Ovary (tissue), 7 donors: ENCODE measurements at regions not wholly inside any gene's neighbourhood (a gene's known extent, or its start where the extent isn't known, plus 50 kb on each side); places are given as distances from the start of the nearest gene placed in this dataset.

Source experiments
- DNase-seq, 5 donors: peaks; one replicate each; pipeline ENCODE4 v3.0.0-alpha.2; 2019 to 2020
- H3K27ac ChIP-seq, 2 donors: fragments of 200-600 bp; one replicate each; pipeline versions ENCODE4 v1.5.1 to v1.8.0; 2019 to 2022
- H3K27me3 ChIP-seq: fragments of 200-600 bp; one replicate; pipeline ENCODE4 v1.8.0; 2022
- H3K36me3 ChIP-seq: fragments of 200-600 bp; sonication (generic); one replicate; pipeline ENCODE4 v1.5.1; 2019
- H3K4me1 ChIP-seq: one replicate; pipeline ENCODE4 v1.8.1; 2013; ENCODE audit warnings: mild to moderate bottlenecking, moderate library complexity; ENCODE audit not compliant: insufficient read depth
- H3K4me3 ChIP-seq: fragments of 200-600 bp; sonication (generic); one replicate; pipeline ENCODE4 v1.5.1; 2017
- H3K9me3 ChIP-seq, 2 donors: fragments of 200-600 bp in 1 of 2; sonication (generic) in 1 of 2; one replicate each; pipeline versions ENCODE4 v1.5.1 to v1.8.1; 2013 to 2019; ENCODE audit warnings: mild to moderate bottlenecking in 1 of 2, moderate library complexity in 1 of 2
- EP300 ChIP-seq: sonication (generic); formaldehyde crosslinking; IDR thresholded peaks from one replicate; pipeline ENCODE4 v1.6.1; 2017; ENCODE audit warnings: antibody characterized with exemption
- POLR2A ChIP-seq: fragments of 450-650 bp; IDR thresholded peaks from one replicate; pipeline ENCODE4 v1.6.1; 2017; ENCODE audit warnings: antibody characterized with exemption, mild to moderate bottlenecking, moderate library complexity
- WGBS, 3 donors: extraction: QIAGEN DNeasy Blood & Tissue Kit in 1 of 3; methylation state at CpG; one replicate each; pipeline versions ENCODE4 v1.1.5 to v1.1.7; 2013 to 2017; 5-methylcytosine and 5-hydroxymethylcytosine counted together
- intact Hi-C, 4 donors: fragments of 100-400 bp; cut with DNase I; formaldehyde crosslinking; loops; one replicate each; pipeline versions ENCODE4 v1.11.0 to v1.15.1; 2022 to 2023
- TF ChIP-seq, protein P1 (sequence below), 3 donors: fragments of 450-650 bp in 2 of 3; fragments of 200-600 bp in 1 of 3; IDR thresholded peaks; one replicate each; pipeline versions ENCODE4 v1.5.1 to v1.8.0; 2016 to 2022; ENCODE audit warnings: antibody characterized with exemption in 3 of 3, mild to moderate bottlenecking in 1 of 3
- donor health status: DM: no; HTN: no; CAD: no; lungs with moderate emphysema.
- donor health status: DM: no; HTN: no; CAD: no.
- donor health status: Bipolar disorder and iron deficiency.
- donor health status: DM: no; HTN: no; CAD: no.
- donor health status: DM: yes; HTN: yes; CAD: no.

DNA sequence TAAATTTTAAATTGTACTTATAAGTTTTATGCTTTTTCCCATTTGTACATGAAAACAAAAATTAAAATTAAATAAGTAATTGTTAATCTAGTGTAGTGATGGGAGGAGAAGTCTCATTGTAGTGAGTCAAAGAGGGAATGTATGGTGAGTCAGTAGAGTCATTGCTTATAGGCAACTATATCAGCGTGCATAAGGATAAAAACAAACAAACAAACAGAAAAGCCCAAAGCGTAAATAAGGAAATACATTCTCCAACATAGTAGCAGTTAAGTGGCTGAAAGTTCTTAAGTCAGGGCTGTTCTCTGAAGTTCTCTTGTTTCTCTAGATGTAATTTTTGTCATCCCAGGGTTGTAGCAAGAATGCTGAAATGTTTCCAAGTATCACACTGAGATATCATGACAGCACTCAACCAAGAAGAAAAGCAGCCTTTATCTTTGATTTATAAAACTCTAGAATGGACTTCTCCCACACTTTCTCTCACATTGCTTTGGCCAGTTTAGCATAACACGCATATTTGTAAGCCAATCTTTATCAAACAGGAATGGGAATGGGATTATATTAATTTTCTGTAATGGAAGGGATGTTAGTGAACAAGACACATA, 184.1 kb upstream of the TP63 start:
- no peak for DNase-seq
- WGBS, 3 donors: 48 to 67% (median 53%) methylated on average over 3 of the region's 3 CpGs
- Histone ChIP-seq H3K27ac (no peak overlapping the region), H3K27me3 (no peaks in the 10 kb centered on the region), H3K9me3 (no peaks in the 10 kb centered on the region), H3K36me3 (no peaks in the 10 kb centered on the region), H3K4me1 (no peaks in the 10 kb centered on the region), H3K4me3 (no peak overlapping the region)
- intact Hi-C loops: no loop called here
- TF ChIP-seq, protein P1, sequence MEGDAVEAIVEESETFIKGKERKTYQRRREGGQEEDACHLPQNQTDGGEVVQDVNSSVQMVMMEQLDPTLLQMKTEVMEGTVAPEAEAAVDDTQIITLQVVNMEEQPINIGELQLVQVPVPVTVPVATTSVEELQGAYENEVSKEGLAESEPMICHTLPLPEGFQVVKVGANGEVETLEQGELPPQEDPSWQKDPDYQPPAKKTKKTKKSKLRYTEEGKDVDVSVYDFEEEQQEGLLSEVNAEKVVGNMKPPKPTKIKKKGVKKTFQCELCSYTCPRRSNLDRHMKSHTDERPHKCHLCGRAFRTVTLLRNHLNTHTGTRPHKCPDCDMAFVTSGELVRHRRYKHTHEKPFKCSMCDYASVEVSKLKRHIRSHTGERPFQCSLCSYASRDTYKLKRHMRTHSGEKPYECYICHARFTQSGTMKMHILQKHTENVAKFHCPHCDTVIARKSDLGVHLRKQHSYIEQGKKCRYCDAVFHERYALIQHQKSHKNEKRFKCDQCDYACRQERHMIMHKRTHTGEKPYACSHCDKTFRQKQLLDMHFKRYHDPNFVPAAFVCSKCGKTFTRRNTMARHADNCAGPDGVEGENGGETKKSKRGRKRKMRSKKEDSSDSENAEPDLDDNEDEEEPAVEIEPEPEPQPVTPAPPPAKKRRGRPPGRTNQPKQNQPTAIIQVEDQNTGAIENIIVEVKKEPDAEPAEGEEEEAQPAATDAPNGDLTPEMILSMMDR (IDR thresholded peaks at IDR 0.05): no peak
- TF ChIP-seq EP300 (no peak), POLR2A (no peak)

DNA sequence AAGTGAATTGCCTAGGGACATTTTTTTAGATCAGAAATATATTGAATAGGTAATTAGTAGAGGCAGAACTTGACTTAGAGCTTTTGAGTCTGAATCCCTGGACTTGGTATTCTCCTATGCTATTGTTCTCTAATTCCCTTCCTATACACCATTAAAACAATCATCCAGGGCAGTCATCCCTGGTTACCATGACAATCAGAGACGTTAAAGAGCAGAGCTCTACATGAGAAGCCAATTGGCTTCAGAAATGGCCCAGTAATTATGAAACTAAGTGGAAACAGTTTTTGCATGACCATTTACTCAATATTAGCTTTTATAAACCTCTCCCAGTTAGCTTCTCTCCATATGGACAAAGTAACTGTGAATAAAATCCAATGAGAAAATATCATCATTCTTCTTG, 182.1 kb upstream of the TP63 start:
- intact Hi-C loops: no loop called here
- TF ChIP-seq, protein P1 (IDR thresholded peaks at IDR 0.05): no peak
- no peak for TF ChIP-seq POLR2A
- no peak for TF ChIP-seq EP300
- Histone ChIP-seq H3K27me3 (no peaks in the 10 kb centered on the region), H3K4me1 (no peaks in the 10 kb centered on the region), H3K4me3 (no peak overlapping the region), H3K27ac (no peak overlapping the region), H3K36me3 (no peaks in the 10 kb centered on the region), H3K9me3 (no peaks in the 10 kb centered on the region)
- no peak for DNase-seq
- 60 to 69% (median 68%) methylated on average over 1 of the region's 1 CpG for WGBS, 3 donors

DNA sequence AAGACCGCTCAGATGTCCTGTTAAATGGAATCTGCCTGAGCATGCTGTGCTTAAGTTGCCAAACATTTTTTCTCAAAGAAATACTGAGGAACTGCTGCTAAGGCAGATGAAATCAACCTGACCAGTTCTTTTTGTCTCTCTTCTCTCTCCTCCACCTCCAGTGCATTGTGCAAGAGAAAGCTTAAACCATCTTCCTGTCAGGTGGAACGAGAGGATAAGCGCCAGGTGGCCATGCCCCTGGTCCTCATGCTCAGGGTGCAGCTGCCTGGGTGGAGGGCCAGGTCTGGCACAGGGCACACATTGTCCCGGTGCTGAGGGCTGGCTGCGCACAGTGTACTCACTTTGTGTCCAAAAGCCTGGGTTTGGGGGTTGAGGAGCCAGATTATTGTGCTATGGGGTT, 176.2 kb upstream of the TP63 start:
- WGBS, 3 donors: 88 to 95% (median 91%) methylated on average over 5 of the region's 5 CpGs
- H3K27me3 ChIP-seq: no peaks in the 10 kb centered on the region
- intact Hi-C loops: no loop called here
- no peaks in the 10 kb centered on the region for H3K36me3 ChIP-seq
- H3K4me1 ChIP-seq: no peaks in the 10 kb centered on the region
- no peaks in the 10 kb centered on the region for H3K9me3 ChIP-seq
- no peak overlapping the region for H3K4me3 ChIP-seq
- no peak overlapping the region for H3K27ac ChIP-seq
- TF ChIP-seq POLR2A (no peak), EP300 (no peak)
- TF ChIP-seq, protein P1 (IDR thresholded peaks at IDR 0.05): no peak
- no peak for DNase-seq

DNA sequence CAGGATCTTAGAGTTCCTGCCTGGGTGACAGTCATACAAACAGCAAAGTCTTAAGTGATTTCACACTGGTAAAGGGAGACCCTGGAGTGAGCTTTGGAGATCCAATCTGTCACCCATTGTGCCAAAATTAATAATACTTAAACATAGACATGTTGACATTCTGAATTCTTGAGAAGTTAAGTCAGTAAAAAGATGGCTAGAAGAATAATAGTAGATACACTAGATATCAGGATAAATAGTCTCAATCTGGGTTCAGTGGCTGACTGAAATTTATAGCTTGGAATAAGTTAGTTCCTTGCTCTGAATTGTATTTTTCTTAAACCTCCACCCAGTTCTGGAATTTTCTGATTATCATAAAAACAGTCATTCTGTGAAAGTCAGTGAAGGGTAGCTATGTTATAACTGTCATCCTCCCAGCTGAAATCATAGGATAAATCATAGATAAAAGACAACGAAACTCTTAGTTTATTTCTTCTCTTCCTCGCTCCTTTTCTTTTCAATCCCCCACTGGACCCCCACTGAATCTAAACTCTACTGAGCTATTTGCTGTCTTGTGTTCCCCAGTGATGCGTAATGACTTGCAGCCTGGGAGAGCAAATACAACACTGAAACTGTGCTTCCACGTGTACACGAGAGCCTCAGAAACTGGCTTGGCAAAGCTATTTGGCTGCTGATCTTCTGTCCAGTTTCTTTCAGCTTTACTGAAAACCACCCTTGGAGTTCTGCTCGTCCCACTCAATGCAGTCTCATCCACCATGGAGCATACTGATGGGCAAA, 175.4 kb upstream of the TP63 start:
- TF ChIP-seq POLR2A (no peak), EP300 (no peak)
- TF ChIP-seq, protein P1 (IDR thresholded peaks at IDR 0.05): no peak
- DNase-seq: no peak
- Histone ChIP-seq H3K27me3 (no peaks in the 10 kb centered on the region), H3K4me1 (no peaks in the 10 kb centered on the region), H3K36me3 (no peaks in the 10 kb centered on the region), H3K4me3 (no peak overlapping the region), H3K27ac (no peak overlapping the region), H3K9me3 (no peaks in the 10 kb centered on the region)
- 82 to 86% (median 86%) methylated on average over 6 of the region's 6 CpGs for whole genome bisulfite sequencing, 3 donors
- intact Hi-C loops: no loop called here
